HFFc6 (cell line): ENCODE measurements at regions not wholly inside any gene's neighbourhood (a gene's known extent, or its start where the extent isn't known, plus 50 kb on each side); places are given as distances from the start of the nearest gene placed in this dataset.

ENCODE experiments used
- DNase-seq: peaks from one replicate; pipeline ENCODE4 v3.0.0-alpha.2; 2018
- H3K27ac Mint-ChIP-seq: 2 replicates; pipeline ENCODE4 v1.8.0; 2020; ENCODE audit warnings: mild to moderate bottlenecking, mixed read lengths
- H3K27me3 Mint-ChIP-seq: 2 replicates; pipeline ENCODE4 v1.8.0; 2021; ENCODE audit warnings: mild to moderate bottlenecking, moderate library complexity, mixed read lengths; ENCODE audit not compliant: insufficient read depth
- H3K36me3 Mint-ChIP-seq: 2 replicates; pipeline ENCODE4 v1.8.0; 2021; ENCODE audit warnings: low read depth, mixed read lengths
- H3K4me1 Mint-ChIP-seq: 2 replicates; pipeline ENCODE4 v1.8.0; 2020; ENCODE audit warnings: low read depth, mixed read lengths
- H3K4me3 Mint-ChIP-seq: 2 replicates; pipeline ENCODE4 v1.8.0; 2020; ENCODE audit warnings: mild to moderate bottlenecking, moderate library complexity, mixed read lengths
- H3K9me3 Mint-ChIP-seq: 2 replicates; pipeline ENCODE4 v1.8.0; 2020; ENCODE audit warnings: mild to moderate bottlenecking, mixed read lengths
- CTCF ChIP-seq: fragments of 200-600 bp; sonication (generic); IDR thresholded peaks from 2 replicates; pipeline ENCODE4 v1.5.0; 2021; ENCODE audit warnings: antibody characterized with exemption, mild to moderate bottlenecking

GRCh38 chr4:110361921-110362320 is 114.0 kb upstream of the ENPEP start:
- no peak for TF ChIP-seq CTCF
- no peaks in the 10 kb centered on the region for H3K9me3 Mint-ChIP-seq
- H3K27me3 Mint-ChIP-seq: peaks cover 8% of the 10 kb centered on the region
- H3K36me3 Mint-ChIP-seq: no peaks in the 10 kb centered on the region
- H3K4me1 Mint-ChIP-seq: no peaks in the 10 kb centered on the region
- H3K4me3 Mint-ChIP-seq: no peak overlapping the region
- DNase-seq: no peak
- H3K27ac Mint-ChIP-seq: no peak overlapping the region

GRCh38 chr4:110359076-110359475 is 116.9 kb upstream of the ENPEP start:
- H3K4me1 Mint-ChIP-seq: no peaks in the 10 kb centered on the region
- H3K9me3 Mint-ChIP-seq: no peaks in the 10 kb centered on the region
- TF ChIP-seq CTCF: no peak
- H3K27me3 Mint-ChIP-seq: peaks cover 2% of the 10 kb centered on the region
- H3K4me3 Mint-ChIP-seq: no peak overlapping the region
- no peak overlapping the region for H3K27ac Mint-ChIP-seq
- H3K36me3 Mint-ChIP-seq: no peaks in the 10 kb centered on the region
- no peak for DNase-seq

- Mint-ChIP-seq H3K4me3 (no peak overlapping the region), H3K9me3 (no peaks in the 10 kb centered on the region), H3K27ac (no peak overlapping the region), H3K36me3 (no peaks in the 10 kb centered on the region), H3K27me3 (peaks cover 2% of the 10 kb centered on the region), H3K4me1 (no peaks in the 10 kb centered on the region)
- DNase-seq: no peak
- no peak for TF ChIP-seq CTCF
Measured at GRCh38 chr4:110357521-110357920, 118.4 kb upstream of the ENPEP start.

GRCh38 chr4:110354460-110354859 is 121.5 kb upstream of the ENPEP start:
- Mint-ChIP-seq H3K36me3 (no peaks in the 10 kb centered on the region), H3K9me3 (no peaks in the 10 kb centered on the region), H3K4me3 (no peak overlapping the region), H3K27me3 (no peaks in the 10 kb centered on the region; the same call in none of the 2 replicates), H3K27ac (no peak overlapping the region), H3K4me1 (no peaks in the 10 kb centered on the region)
- TF ChIP-seq CTCF: no peak
- DNase-seq: no peak

- H3K27me3 Mint-ChIP-seq: no peaks in the 10 kb centered on the region; the same call in none of the 2 replicates
- H3K27ac Mint-ChIP-seq: no peak overlapping the region
- H3K4me1 Mint-ChIP-seq: no peaks in the 10 kb centered on the region
- TF ChIP-seq CTCF: no peak
- H3K9me3 Mint-ChIP-seq: no peaks in the 10 kb centered on the region
- no peak for DNase-seq
- no peak overlapping the region for H3K4me3 Mint-ChIP-seq
- H3K36me3 Mint-ChIP-seq: no peaks in the 10 kb centered on the region
Measured at GRCh38 chr4:110352670-110353442, 123.1 kb upstream of the ENPEP start.
